ENCODE measurements at regions not wholly inside any gene's neighbourhood (a gene's known extent, or its start where the extent isn't known, plus 50 kb on each side); places are given as distances from the start of the nearest gene placed in this dataset.
A peak's percentile ranks its signal among the peaks of the same experiment; 100 is the strongest.
"Not testable (repeated sequence)": the region's sequence is repeated elsewhere in the genome, so short reads cannot be mapped to it uniquely, and the experiment has no call there.

- no peak for DNase-seq
These were observed 53.8 kb downstream of the GJD2 start for GRCh38 chr15:34700891-34701427.

GRCh38 chr15:34699968-34700640, 54.7 kb downstream of the GJD2 start:
- no peak for DNase-seq

GRCh38 chr15:34696506-34696905, 58.3 kb downstream of the GJD2 start:
- no peak for DNase-seq

GRCh38 chr15:34693053-34693744, 61.6 kb downstream of the GJD2 start:
- peak; percentile 26 for DNase-seq

- DNase-seq, result no peak
These were observed 63.8 kb downstream of the GJD2 start for GRCh38 chr15:34691034-34691433.

- no peak for DNase-seq
These were observed 66.1 kb downstream of the GJD2 start for GRCh38 chr15:34688699-34689098.

- no peak for DNase-seq
These were observed 70.4 kb downstream of the GJD2 start for GRCh38 chr15:34684351-34684750.

GRCh38 chr15:34682674-34683073, 72.1 kb downstream of the GJD2 start:
- DNase-seq, result no peak

GRCh38 chr15:34679291-34679690, 75.5 kb downstream of the GJD2 start:
- no peak for DNase-seq

GRCh38 chr15:34673241-34673640, 81.6 kb downstream of the GJD2 start:
- DNase-seq, result no peak

GRCh38 chr15:34665498-34666116, 82.2 kb upstream of the GOLGA8B start:
- no peak for DNase-seq

GRCh38 chr15:34664418-34664817, 81.0 kb upstream of the GOLGA8B start:
- no peak for DNase-seq

GRCh38 chr15:34663101-34663500, 79.7 kb upstream of the GOLGA8B start:
- no peak for DNase-seq

- DNase-seq, result no peak
These were observed 75.6 kb upstream of the GOLGA8B start for GRCh38 chr15:34659056-34659455.

- no peak for DNase-seq
These were observed 74.1 kb upstream of the GOLGA8B start for GRCh38 chr15:34657469-34658127.

GRCh38 chr15:34656005-34656796, 72.8 kb upstream of the GOLGA8B start:
- no peak for DNase-seq

GRCh38 chr15:34655326-34655725, 71.9 kb upstream of the GOLGA8B start:
- no peak for DNase-seq

- DNase-seq, result no peak
These were observed 71.2 kb upstream of the GOLGA8B start for GRCh38 chr15:34654625-34655024.

- no peak for DNase-seq
These were observed 70.5 kb upstream of the GOLGA8B start for GRCh38 chr15:34653992-34654391.

GRCh38 chr15:34653326-34653725, 69.9 kb upstream of the GOLGA8B start:
- DNase-seq, result not testable (repeated sequence)

GRCh38 chr15:34652726-34653033, 69.2 kb upstream of the GOLGA8B start:
- DNase-seq, result no peak
